ENCODE measurements at regions not wholly inside any gene's neighbourhood (a gene's known extent, or its start where the extent isn't known, plus 50 kb on each side); places are given as distances from the start of the nearest gene placed in this dataset.

DNA sequence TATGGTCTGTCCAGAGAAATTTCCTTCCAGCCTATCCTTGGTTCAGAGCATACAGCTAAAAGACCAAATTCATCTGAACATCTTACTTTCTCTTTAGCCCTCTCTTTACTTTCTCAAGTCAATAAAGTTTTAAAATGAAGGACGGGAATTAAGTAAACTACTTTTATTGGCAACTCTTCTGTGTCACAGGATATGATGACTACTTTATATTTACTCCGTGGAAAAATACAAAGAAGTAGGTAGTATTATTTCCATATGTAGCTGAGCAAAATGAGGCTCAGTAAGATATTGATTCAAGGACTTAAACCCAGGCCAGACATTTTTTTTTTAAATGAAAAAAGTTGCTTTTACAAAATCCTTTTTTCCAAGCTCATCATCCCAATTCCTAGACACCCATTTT is 151.2 kb upstream of the DPYD start:
- no peak for DNase-seq (ENCODE audit: low spot score)

DNA sequence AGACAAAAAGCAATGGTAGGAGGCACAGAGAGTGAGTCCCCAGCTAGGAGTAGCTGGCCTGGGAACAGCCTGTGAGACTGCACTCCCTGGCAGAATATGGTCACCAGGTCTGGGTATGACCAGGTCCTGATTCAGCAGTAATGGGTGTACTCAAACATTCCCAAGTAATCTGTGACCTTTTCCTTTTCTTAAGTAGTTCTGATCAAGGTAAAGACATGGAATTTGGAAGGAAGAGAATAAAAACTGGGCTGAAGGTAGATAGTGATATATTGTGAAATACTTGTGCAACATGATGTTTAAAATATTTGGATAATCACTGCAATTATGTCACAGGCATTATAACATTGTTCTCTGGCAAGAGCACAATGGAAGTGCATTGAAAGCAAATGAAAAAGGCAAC is 147.2 kb upstream of the DPYD start:
- peak; percentile 5 for DNase-seq (ENCODE audit: low spot score)

DNA sequence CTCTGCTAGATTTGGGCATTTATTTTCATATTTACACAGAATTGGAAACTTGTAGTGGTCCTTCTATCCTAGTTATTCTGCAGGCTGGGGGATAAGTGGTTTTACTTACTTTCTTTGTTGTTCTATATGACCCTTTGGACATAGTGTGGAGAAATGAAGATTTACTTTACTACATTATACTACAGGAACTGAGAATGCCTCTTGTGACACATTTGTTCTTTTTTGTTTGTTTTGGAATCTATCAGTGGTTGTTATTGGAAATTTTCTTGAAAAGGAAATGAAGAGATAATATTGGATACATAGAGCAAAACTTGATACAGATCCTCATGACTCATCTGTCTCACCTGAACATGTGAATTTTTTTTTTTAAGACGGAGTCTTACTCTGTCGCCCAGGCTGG is 146.1 kb upstream of the DPYD start:
- no peak for DNase-seq (ENCODE audit: low spot score)

DNA sequence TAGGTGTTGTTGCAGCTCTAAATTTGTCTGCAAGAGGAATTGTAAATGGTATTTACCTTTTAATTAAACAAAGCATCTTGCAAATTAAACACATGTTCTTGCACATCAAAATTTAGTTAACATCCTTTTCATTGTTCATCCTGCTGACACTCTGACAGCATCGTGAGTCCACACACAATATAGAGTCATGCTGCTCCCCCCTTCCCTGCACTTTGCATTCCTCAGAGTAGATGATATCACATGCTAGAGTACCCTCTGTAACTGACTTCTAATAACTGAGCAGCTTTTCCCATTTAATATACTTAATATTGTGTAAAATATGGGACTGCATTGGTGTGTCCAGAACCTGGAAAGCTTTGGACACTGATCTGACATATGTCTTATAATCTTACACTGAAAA is 138.8 kb upstream of the DPYD start:
- no peak for DNase-seq (ENCODE audit: low spot score)

DNA sequence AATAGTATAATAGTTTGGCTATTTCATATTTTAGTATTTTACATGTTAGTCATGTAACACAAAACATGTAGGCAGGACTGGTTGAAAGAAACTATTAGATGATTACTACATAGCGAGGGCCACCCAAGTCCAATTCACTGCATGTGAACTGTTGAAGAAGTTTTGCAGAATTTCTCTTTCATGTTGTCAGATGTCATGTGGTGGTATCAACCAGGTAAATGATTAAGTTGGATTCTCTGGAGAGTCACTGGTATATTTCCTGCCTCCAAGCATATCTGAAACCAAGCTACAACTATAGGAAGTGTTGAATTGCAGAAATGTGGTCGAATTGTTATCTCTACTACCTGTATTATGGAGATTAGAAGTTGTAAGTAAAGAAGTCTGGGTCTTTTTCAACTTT is 137.8 kb upstream of the DPYD start:
- no peak for DNase-seq (ENCODE audit: low spot score)

DNA sequence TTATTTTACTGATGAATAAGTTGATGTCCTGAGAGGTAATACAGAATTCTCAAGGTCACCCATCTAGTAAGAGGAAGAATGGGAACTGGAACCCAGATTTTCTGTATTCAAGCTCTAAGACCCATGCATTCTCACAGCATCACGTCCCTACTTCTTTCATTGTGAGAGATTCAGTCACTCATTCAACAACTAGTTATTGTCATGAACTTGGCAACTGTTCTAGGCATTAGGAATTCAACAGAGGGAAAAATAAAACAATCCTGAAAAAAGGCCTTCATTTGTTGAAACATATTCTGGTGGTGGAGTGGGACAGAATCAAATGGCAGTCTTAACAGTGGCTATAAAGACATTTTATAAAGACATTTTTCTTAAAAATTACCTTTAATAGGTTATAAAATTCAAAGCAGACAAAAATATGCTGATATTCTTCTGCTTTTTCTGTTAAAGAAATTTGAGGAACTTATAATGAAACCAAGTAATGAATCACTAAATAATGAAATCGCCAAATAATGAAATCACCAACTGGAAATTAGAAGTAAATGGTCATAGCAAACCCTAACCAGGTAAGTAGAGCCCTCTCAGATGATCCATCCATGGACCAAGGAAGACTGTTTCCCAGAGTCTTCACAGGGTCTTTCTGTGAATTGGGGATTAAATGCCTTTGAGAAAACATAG is 136.5 kb upstream of the DPYD start:
- DNase-seq (ENCODE audit: low spot score): no peak

DNA sequence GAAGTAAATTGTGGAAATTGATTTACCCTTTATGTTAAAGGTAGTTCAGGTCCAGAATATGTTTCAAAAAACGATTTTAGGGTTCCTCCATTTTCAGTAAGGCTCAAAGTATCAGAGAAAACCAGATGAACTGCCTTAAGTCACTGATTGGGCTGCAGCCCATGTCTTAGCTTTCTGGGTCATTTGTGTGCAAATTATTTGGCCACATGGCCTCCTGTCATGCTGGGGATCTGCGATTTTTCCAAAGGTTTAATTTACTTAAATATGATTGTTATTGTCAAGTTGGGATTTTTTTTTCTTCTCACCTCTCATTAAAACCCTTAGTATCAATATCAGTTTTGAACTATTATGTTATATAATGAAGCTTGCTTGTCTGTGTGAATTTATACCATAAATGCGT is 135.9 kb upstream of the DPYD start:
- no peak for DNase-seq (ENCODE audit: low spot score)

DNA sequence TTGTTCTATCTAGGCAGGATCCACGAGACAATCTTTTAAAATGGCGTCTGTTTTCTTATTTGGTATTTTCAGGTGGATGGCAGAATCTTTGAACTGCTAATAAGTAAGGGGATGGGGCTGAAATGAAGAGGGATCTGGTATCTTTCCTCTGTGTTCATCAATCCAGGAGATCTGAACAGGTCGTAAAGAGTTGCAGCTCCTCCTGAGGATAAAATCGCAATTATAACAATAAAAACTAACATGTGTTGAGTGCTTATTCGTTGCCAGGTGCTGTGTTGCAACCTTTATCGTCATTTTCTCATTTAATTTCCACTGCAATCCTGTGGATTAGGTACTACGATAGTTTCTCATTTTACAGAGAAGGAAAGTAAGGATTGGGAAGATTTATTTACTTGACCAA is 134.6 kb upstream of the DPYD start:
- DNase-seq (ENCODE audit: low spot score): no peak

DNA sequence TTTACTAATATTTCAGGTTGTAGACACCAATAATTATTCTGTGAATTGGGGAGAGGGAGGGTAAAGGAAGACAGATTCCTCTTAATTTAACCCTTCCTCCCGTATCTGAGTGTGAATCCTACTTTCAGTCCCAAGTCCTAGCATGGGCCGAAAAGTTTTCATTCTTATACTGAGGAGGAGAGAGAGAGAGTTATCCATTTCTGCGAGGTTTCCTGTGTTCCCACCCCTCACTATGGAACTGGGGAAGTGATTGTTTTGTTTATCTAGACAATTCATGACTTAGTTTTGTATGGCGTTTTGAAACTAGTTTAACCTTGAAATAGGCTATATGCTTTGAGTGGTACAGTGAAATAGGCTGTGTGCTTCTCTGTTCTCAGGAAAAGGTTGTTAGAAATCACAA is 134.0 kb upstream of the DPYD start:
- no peak for DNase-seq (ENCODE audit: low spot score)

DNA sequence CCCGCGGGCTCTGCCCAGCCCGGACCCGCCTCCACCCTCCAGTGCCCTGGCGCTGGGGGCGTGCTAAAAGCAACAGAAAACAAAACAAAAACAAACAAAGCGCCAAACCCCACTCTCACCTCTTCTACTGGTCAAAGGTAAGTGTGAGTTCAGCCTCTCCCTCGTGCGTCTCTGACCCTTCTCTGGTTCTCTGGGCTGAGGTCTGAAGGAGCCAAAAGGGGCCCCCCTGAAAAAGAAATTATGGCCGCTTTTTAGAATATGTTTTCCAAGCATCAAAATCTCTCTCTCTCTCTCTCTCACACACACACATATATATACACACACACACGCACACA is 133.5 kb upstream of the DPYD start:
- DNase-seq (ENCODE audit: low spot score): no peak

DNA sequence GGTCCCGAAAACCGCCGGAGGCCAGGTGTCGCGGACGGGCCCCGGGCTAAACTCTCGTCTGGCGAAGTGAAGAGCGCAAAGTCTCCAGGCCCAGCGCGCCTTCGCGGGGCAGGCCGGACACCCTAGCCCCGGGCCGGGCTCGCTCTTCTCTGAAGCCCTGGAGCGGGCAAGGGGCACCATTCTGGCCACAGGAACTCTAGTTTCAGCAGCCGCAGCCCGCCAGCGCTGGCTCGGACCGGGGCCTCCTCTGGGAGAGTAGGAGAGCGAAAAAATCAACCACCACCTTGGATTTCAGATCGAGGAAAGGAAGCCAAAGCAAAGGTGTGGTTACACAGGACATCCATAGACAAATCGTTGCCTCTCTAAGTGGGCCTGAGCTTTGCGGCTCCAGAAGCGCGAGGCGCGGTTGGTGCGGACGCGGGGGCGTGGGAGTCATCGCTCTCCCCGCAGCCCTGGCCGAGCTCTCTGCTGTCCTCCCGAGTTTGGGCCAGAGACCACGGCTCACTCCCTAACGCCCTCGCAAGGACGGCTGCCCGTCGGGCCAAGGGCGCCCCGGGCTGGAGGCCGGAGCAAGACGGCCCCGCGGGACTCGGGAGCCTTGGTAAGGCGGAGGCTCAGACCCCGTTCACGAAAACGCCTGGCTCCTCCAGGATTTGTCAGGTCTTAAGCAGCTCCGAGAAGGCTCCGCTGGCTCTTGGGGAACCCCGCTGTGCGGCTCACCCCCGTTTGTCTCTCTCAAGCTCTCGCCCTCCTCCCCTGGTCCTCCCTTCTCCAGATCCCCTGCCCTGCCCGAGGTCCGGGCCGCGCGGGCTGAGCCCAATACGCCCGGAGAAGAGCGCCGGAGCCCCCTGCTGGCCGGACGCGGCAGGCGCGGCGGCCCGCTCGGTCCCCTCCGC is 132.9 kb upstream of the DPYD start:
- DNase-seq (ENCODE audit: low spot score): peak; percentile 92

DNA sequence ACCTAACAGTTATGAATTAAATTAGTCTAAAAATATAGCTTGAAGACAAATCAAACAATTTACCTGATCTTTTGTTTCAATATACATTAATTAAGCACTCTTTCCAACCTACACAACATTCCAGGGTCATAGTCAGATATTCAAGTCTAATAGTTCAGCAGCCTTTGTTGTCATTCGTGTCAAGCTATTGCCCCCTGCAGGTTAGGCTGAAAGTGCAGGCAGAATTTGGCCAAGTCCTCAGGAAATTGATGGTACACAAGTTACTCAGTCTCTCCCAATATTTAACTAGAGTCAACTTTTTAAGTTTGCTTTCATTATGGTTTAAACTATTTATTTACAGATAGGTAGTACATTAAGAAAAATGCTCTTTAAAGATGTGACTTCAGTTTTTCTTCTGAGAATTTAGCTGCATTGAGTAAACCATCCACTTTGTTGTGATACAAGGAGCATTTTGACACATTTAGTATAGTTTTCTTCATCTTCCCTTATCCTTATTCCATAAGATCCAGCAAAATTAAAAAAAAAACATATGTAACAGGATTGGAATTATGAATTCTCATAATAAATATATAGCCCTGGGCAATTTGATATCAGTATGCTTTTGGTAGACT is 130.3 kb upstream of the DPYD start:
- DNase-seq (ENCODE audit: low spot score): peak; percentile 57

DNA sequence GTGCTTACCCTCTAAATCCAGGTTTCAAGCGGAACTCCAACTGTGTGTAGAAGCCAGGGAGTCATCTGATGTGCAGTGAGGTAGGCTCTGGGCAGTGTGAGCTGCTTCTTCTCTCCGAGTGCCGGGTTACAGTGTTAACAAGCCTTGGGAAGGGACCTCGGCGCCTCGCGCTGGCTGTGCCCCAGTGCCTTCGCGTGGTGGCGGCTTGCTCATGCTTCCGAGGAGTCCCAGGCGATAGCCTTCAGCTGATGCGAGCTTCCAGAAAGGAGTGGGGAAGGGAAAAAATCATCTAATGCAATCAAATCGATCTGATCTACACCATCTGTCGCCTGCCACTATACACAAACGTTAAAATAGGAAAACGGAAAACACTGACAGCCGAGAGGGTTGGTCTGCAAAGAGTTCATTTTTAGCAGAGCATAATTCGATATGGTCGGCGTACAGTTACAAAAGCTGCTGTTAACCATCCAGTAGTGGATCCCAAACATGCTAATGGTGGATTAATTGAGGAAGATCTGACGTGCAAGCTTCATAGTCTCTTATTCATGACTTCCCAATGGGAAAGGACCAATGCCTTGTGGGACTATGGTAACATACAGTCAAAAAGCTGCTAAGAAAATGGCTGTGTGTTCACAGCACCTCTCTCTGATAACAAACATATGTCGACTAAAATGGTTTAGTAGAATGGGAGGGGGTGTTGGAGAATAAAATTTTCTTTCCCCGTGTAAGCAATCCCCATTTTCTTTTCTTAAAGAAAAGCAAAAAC is 128.7 kb upstream of the DPYD start:
- peak; percentile 30 for DNase-seq (ENCODE audit: low spot score)

DNA sequence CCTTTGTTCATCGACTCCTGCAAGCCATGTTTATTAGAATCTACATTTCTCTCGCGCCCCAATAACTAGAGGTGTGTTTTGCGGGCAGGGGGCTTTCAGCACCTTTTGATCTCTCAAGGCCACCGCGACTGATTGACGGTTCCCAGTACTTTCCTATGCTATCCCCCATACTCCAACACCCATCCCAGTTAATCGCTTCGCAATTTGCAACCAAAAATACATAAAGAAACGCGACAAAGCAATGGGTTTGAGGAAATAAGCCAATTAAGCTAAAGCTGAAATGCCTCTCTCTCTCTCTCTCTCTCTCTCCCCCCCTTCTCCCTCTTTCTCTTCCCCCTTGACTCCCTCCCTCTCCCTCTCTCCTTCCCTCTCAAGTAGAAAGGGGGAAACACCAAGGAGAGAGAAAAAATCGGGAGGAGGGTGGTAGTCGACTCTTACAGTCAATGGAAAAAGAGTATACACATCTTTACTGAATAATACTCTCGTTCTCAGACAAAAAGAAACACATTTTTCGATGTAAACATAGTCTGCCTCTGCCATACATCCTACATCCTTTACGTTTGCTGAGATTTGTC is 128.0 kb upstream of the DPYD start:
- DNase-seq (ENCODE audit: low spot score): no peak

DNA sequence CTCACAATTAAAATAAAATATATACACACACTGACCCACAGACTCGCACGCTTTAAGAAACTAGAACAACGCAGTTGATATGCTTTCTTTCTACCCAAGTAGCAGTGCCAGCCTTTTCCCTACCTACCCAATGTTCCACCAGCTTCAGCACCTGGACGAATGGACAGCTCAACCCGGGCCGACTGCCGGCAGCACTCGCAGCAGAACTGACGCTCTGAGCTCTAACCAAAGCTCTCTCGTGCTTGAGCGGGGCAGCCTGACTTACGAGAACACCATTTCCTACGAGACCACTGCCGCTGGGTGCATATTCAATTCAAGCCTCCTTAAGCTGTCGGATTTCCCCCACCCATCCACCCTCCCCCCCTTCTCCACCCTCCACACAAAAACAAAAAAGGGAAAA is 127.4 kb upstream of the DPYD start:
- peak; percentile 84 for DNase-seq (ENCODE audit: low spot score)

DNA sequence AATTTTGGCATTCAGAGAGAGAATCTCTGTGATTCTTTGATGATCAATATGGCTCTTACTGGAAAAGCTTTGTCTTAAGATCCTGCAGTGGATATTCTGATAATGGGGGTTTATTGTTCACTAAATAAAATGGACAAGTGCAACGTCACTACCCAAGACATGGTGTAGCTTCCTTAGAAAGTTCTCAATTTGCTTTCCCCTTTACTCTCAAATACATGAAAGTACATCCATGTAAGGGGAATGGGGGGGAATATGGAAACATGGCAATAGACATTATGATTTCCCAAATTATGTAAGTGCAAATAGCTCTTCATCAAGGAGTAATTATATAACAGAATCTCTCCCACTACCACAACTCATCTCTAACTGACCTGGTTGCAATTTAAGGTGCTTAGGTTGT is 126.3 kb upstream of the DPYD start:
- no peak for DNase-seq (ENCODE audit: low spot score)

DNA sequence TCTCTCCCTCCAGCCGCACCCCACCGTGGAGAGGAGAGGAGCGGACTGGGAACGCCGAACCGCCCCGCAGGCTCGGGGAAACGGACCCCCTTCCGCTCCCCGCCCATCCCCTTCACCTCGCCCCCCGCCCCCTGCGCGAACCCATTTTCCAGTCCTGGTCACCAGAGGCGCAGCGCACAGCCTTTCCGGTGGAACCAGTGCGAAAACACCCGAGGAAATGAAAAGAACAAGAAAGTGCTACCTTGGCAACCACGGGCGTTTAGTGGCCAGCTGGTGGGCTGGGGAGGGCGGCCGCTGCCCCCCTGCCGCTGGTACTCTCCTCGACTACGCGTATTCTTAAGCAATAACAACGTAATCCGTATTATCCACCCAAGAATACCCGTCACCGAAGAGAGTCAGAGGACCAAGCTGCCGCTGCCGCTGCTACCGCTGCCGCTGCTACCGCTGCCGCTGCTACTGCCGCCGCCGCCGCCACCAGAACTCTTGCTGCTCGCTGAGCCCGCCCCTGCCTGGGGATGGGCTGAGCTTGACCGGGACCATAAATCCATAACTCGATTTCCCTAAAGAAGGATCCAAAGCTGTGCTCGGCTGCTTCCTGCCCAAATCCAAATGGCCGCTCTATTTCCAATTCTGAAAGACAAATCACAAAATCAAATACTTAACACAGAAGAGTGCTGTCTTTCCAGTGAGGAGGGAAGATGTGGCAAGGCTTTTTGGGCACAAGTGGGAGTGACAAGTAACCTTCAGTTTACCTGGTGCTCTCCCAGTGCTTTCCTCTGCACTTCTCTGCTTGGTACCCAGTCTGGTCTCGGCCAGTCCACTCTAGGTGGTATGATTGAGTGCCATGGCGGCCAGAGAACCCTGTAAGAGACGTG is 125.2 kb upstream of the DPYD start:
- peak; percentile 68 for DNase-seq (ENCODE audit: low spot score)

DNA sequence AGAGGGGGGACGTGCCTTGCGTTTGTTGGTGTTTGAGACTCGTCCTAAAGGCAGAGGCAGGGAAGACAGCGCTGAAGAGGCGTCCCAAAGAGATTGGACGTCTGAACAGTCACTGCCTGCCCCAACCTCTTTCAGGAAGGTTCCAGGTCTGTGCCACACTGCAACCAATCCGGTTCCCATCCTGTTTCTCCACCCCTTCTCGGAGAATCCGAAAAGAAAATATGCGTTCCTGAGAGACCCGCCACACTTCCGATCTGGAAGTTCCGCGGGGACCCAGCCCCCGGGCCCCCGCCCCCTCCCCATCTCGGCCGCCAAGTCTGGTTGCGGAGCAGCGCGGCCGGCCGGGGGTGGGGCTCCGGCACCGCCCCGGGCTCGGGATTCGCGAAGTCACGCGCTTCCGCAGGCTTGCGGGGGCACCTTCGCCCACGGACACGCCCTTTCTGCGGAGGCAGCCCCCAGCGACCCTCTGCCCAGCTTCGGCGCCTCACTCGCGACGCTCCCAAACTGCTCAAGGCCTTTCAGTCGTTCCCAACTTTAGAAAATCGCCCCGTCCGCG is 124.5 kb upstream of the DPYD start:
- DNase-seq (ENCODE audit: low spot score): peak; percentile 86

DNA sequence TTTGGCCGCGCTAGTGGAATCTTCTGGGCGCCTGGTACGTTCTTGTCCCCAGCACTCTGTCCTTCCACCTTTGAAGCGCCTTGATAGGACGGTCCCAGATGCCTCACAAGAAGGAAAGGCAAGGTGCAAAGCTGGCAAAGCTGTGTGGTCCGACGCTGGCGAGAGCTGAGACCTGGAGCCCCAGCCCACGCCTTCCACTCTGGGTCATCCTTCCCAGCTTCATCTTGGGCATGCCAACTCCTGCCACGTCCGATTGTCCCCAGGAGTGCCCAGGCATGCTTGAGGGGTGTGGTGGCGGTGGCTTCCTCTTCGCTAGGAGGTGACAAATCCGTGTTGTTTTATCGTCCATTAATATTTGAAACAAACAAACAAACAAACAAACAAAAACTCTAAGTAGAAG is 123.9 kb upstream of the DPYD start:
- DNase-seq (ENCODE audit: low spot score): peak; percentile 26

DNA sequence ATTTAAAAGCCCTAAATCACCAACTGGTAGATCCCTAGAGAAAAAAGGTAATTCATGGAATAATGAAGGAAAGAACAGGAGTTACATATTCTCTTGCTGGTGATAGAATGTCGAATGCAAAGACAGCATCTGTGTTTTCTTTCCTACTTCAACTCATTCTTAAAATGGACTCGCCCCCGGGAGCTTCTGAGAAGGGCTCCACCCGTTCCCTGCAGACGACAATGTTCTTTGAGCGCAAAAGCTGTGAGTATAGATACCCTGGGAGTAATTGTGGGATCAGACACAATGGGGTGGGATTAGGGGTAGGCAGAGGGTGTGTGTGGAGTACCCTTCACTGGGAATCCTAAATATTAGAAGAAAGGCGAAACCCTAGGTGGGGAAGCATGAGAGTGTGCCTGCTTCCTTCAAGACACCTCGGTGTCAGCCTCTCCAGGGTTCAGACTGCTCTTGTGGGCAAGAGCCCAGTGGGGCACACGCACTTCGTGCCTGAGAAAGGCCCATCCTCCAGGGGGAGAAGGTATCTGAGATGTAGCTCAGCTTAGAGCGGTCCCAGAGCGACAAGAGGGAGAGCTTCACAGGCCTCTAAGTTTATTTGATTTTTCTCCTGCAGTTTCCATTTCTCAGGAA is 123.3 kb upstream of the DPYD start:
- DNase-seq (ENCODE audit: low spot score): peak; percentile 10
